ENCODE measurements at regions not wholly inside any gene's neighbourhood (a gene's known extent, or its start where the extent isn't known, plus 50 kb on each side); places are given as distances from the start of the nearest gene placed in this dataset.

- TF ChIP-seq, protein P1, sequence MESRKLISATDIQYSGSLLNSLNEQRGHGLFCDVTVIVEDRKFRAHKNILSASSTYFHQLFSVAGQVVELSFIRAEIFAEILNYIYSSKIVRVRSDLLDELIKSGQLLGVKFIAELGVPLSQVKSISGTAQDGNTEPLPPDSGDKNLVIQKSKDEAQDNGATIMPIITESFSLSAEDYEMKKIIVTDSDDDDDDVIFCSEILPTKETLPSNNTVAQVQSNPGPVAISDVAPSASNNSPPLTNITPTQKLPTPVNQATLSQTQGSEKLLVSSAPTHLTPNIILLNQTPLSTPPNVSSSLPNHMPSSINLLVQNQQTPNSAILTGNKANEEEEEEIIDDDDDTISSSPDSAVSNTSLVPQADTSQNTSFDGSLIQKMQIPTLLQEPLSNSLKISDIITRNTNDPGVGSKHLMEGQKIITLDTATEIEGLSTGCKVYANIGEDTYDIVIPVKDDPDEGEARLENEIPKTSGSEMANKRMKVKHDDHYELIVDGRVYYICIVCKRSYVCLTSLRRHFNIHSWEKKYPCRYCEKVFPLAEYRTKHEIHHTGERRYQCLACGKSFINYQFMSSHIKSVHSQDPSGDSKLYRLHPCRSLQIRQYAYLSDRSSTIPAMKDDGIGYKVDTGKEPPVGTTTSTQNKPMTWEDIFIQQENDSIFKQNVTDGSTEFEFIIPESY (IDR thresholded peaks at IDR 0.05), result no peak
- TF ChIP-seq RAD21 (IDR thresholded peaks at IDR 0.05) (no peak), HNF4A (conservative IDR thresholded peaks at IDR 0.05) (no peak)
- TF ChIP-seq, protein P2, sequence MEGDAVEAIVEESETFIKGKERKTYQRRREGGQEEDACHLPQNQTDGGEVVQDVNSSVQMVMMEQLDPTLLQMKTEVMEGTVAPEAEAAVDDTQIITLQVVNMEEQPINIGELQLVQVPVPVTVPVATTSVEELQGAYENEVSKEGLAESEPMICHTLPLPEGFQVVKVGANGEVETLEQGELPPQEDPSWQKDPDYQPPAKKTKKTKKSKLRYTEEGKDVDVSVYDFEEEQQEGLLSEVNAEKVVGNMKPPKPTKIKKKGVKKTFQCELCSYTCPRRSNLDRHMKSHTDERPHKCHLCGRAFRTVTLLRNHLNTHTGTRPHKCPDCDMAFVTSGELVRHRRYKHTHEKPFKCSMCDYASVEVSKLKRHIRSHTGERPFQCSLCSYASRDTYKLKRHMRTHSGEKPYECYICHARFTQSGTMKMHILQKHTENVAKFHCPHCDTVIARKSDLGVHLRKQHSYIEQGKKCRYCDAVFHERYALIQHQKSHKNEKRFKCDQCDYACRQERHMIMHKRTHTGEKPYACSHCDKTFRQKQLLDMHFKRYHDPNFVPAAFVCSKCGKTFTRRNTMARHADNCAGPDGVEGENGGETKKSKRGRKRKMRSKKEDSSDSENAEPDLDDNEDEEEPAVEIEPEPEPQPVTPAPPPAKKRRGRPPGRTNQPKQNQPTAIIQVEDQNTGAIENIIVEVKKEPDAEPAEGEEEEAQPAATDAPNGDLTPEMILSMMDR (IDR thresholded peaks at IDR 0.05; ENCODE audit: low read depth, low read length, missing input control), result no peak
Observed at GRCh38 chr12:90322006-90322405, 613.4 kb upstream of the ATP2B1 start (continued).

DNA sequence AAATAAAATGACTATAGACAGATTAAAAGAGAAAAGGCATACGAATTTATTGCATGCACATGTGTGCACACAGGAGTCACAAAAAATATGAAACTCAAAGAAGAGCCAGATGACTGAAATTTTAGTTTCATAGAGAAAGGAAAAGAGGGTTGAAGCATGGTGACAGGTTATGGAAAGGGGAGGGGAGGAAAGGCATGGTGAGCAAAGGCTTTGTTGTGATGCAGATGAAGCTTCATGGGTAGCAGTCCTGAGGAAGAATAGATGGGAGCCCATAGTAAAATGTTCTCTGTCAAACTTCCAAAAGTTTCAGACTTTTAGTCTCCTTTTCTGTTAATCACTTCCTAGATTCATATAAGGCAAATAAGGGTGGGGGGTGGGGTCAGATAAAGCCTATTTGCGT lies 612.7 kb upstream of the ATP2B1 start:
- no peaks in the 10 kb centered on the region for H3K9me3 ChIP-seq (ENCODE audit: control insufficient read depth in 4 of 4, low read length in 3 of 4)
- no peak for DNase-seq (ENCODE audit: low spot score)
- H3K9ac ChIP-seq (ENCODE audit: low read depth in 1 of 2, low read length in 2 of 2), result no peak overlapping the region
- TF ChIP-seq, protein P1 (IDR thresholded peaks at IDR 0.05), result no peak
- TF ChIP-seq, protein P2 (IDR thresholded peaks at IDR 0.05; ENCODE audit: low read depth, low read length, missing input control), result no peak
- TF ChIP-seq YY1 (IDR thresholded peaks at IDR 0.05), result no peak
- no peak for TF ChIP-seq HNF4A (conservative IDR thresholded peaks at IDR 0.05)
- TF ChIP-seq FOXA2 (IDR thresholded peaks at IDR 0.05), result no peak
- no peak for TF ChIP-seq RAD21 (IDR thresholded peaks at IDR 0.05)
- TF ChIP-seq HNF4G (IDR thresholded peaks at IDR 0.05), result no peak
- TF ChIP-seq, protein P3, sequence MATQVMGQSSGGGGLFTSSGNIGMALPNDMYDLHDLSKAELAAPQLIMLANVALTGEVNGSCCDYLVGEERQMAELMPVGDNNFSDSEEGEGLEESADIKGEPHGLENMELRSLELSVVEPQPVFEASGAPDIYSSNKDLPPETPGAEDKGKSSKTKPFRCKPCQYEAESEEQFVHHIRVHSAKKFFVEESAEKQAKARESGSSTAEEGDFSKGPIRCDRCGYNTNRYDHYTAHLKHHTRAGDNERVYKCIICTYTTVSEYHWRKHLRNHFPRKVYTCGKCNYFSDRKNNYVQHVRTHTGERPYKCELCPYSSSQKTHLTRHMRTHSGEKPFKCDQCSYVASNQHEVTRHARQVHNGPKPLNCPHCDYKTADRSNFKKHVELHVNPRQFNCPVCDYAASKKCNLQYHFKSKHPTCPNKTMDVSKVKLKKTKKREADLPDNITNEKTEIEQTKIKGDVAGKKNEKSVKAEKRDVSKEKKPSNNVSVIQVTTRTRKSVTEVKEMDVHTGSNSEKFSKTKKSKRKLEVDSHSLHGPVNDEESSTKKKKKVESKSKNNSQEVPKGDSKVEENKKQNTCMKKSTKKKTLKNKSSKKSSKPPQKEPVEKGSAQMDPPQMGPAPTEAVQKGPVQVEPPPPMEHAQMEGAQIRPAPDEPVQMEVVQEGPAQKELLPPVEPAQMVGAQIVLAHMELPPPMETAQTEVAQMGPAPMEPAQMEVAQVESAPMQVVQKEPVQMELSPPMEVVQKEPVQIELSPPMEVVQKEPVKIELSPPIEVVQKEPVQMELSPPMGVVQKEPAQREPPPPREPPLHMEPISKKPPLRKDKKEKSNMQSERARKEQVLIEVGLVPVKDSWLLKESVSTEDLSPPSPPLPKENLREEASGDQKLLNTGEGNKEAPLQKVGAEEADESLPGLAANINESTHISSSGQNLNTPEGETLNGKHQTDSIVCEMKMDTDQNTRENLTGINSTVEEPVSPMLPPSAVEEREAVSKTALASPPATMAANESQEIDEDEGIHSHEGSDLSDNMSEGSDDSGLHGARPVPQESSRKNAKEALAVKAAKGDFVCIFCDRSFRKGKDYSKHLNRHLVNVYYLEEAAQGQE (IDR thresholded peaks at IDR 0.05), result no peak
- no peak for TF ChIP-seq JUND (IDR thresholded peaks at IDR 0.05)
- no peak for TF ChIP-seq NR2F2 (IDR thresholded peaks at IDR 0.05)
- no peak for TF ChIP-seq TAF1 (conservative IDR thresholded peaks at IDR 0.05)
- TF ChIP-seq, protein P4, sequence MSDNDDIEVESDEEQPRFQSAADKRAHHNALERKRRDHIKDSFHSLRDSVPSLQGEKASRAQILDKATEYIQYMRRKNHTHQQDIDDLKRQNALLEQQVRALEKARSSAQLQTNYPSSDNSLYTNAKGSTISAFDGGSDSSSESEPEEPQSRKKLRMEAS (IDR thresholded peaks at IDR 0.05), result no peak
- no peak for TF ChIP-seq SP1 (IDR thresholded peaks at IDR 0.05)
- no peak for TF ChIP-seq FOXA1 (IDR thresholded peaks at IDR 0.05)
- TF ChIP-seq EGR1 (IDR thresholded peaks at IDR 0.05; ENCODE audit: low read depth in 2 of 2), result no peak
- TF ChIP-seq ATF3 (IDR thresholded peaks at IDR 0.05), result no peak
- TF ChIP-seq RXRA (IDR thresholded peaks at IDR 0.05), result no peak
- 66% methylated on average over 2 of the region's 2 CpGs for WGBS
- H3K27me3 ChIP-seq (ENCODE audit: control insufficient read depth in 4 of 4, insufficient read depth in 4 of 4, low read length in 3 of 4), result no peaks in the 10 kb centered on the region
- H3K27ac ChIP-seq (ENCODE audit: low read depth in 1 of 2, low read length in 2 of 2), result no peak overlapping the region
- H3K4me3 ChIP-seq (ENCODE audit: low read depth in 1 of 3, low read length in 3 of 3), result no peak overlapping the region
- no peaks in the 10 kb centered on the region for H3K36me3 ChIP-seq (ENCODE audit: control insufficient read depth in 4 of 4, insufficient read depth in 3 of 4, low read depth in 1 of 4, low read length in 3 of 4)
- H3K4me1 ChIP-seq (ENCODE audit: control insufficient read depth in 4 of 4, insufficient read depth in 4 of 4, low read length in 3 of 4), result no peaks in the 10 kb centered on the region
